PC-9 (cell line): ENCODE measurements at regions not wholly inside any gene's neighbourhood (a gene's known extent, or its start where the extent isn't known, plus 50 kb on each side); places are given as distances from the start of the nearest gene placed in this dataset.

Source experiments
- EZH2 ChIP-seq: fragments of 200-600 bp; sonication (generic); IDR thresholded peaks from 2 replicates; pipeline ENCODE4 v1.8.0; 2017; ENCODE audit warnings: antibody characterized with exemption, low read depth
- TF ChIP-seq, protein P1 (sequence below): fragments of 200-600 bp; sonication (generic); conservative IDR thresholded peaks from 2 replicates; pipeline ENCODE4 v1.6.1; 2017; ENCODE audit warnings: mixed run types, antibody characterized with exemption, mild to moderate bottlenecking, moderate library complexity

DNA sequence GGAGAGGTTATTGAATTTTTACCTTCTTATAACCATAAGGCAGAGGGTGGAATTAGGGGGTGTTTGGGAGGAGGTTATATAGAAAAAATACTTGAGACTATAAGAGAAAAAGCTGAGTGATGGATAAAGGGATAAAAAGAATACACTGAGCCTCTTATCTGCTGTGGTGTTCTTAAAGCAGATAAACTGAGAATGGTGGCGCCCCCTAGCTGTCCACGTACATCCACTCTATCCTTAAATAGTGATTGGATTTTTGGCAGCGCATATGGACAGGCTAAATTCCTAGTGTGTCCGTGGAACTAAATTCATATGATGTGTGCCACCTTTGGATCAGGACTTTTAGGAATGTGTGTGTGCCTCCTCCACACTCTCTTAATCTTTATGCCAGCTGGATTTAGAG, 121.1 kb downstream of the OXSM start:
- TF ChIP-seq, protein P1, sequence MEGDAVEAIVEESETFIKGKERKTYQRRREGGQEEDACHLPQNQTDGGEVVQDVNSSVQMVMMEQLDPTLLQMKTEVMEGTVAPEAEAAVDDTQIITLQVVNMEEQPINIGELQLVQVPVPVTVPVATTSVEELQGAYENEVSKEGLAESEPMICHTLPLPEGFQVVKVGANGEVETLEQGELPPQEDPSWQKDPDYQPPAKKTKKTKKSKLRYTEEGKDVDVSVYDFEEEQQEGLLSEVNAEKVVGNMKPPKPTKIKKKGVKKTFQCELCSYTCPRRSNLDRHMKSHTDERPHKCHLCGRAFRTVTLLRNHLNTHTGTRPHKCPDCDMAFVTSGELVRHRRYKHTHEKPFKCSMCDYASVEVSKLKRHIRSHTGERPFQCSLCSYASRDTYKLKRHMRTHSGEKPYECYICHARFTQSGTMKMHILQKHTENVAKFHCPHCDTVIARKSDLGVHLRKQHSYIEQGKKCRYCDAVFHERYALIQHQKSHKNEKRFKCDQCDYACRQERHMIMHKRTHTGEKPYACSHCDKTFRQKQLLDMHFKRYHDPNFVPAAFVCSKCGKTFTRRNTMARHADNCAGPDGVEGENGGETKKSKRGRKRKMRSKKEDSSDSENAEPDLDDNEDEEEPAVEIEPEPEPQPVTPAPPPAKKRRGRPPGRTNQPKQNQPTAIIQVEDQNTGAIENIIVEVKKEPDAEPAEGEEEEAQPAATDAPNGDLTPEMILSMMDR: peak; percentile 52; the same call in 1 of the 2 replicates
- no peak for TF ChIP-seq EZH2
